Muscle of back (tissue), 3 donors: ENCODE measurements at regions not wholly inside any gene's neighbourhood (a gene's known extent, or its start where the extent isn't known, plus 50 kb on each side); places are given as distances from the start of the nearest gene placed in this dataset.
A peak's percentile ranks its signal among the peaks of the same experiment; 100 is the strongest.

Experiments used
- DNase-seq, 3 donors: peaks; one replicate each; pipeline versions ENCODE4 v3.0.0 to v3.0.0-alpha.2; 2013

GRCh38 chr11:32200136-32200847 lies 109.4 kb downstream of the RCN1 start:
- DNase-seq: no peak

GRCh38 chr11:32204751-32205150 lies 113.9 kb downstream of the RCN1 start:
- DNase-seq: no peak

- peak in 1 of 3 donors; percentile 56 for DNase-seq
These were observed 119.7 kb downstream of the RCN1 start for GRCh38 chr11:32210556-32210955.

- peak; percentile 19 to 93 (median 33) for DNase-seq
These were observed 122.3 kb downstream of the RCN1 start for GRCh38 chr11:32213223-32213622.

- no peak for DNase-seq
These were observed 124.3 kb downstream of the RCN1 start for GRCh38 chr11:32215157-32215556.

- DNase-seq: no peak
These were observed 125.9 kb downstream of the RCN1 start for GRCh38 chr11:32216749-32217148.

GRCh38 chr11:32219320-32219719 lies 128.4 kb downstream of the RCN1 start:
- no peak for DNase-seq

GRCh38 chr11:32221476-32222032 lies 130.7 kb downstream of the RCN1 start:
- DNase-seq: no peak

GRCh38 chr11:32224580-32224979 lies 133.7 kb downstream of the RCN1 start:
- DNase-seq: no peak

GRCh38 chr11:32225571-32226285 lies 134.9 kb downstream of the RCN1 start:
- no peak for DNase-seq

GRCh38 chr11:32226480-32226879 lies 135.6 kb downstream of the RCN1 start:
- DNase-seq: no peak

- DNase-seq: no peak
These were observed 138.8 kb downstream of the RCN1 start for GRCh38 chr11:32229576-32230240.

GRCh38 chr11:32231909-32232493 lies 141.1 kb downstream of the RCN1 start:
- no peak for DNase-seq

- no peak for DNase-seq
These were observed 141.6 kb downstream of the RCN1 start for GRCh38 chr11:32232516-32232915.

GRCh38 chr11:32233276-32233675 lies 142.4 kb downstream of the RCN1 start:
- no peak for DNase-seq

- DNase-seq: no peak
These were observed 143.1 kb downstream of the RCN1 start for GRCh38 chr11:32233928-32234327.

GRCh38 chr11:32244453-32244852 lies 153.6 kb downstream of the RCN1 start:
- DNase-seq: no peak

- no peak for DNase-seq
These were observed 162.8 kb downstream of the RCN1 start for GRCh38 chr11:32253706-32254105.

GRCh38 chr11:32255841-32256240 lies 165.0 kb downstream of the RCN1 start:
- peak; percentile 5 to 64 (median 23) for DNase-seq

GRCh38 chr11:32256466-32256865 lies 165.6 kb downstream of the RCN1 start:
- no peak for DNase-seq

GRCh38 chr11:32259641-32260081 lies 168.8 kb downstream of the RCN1 start:
- DNase-seq: peak; percentile 27 to 57 (median 38)

GRCh38 chr11:32262367-32262766 lies 171.5 kb downstream of the RCN1 start:
- no peak for DNase-seq
